ENCODE measurements at regions not wholly inside any gene's neighbourhood (a gene's known extent, or its start where the extent isn't known, plus 50 kb on each side); places are given as distances from the start of the nearest gene placed in this dataset.

DNA sequence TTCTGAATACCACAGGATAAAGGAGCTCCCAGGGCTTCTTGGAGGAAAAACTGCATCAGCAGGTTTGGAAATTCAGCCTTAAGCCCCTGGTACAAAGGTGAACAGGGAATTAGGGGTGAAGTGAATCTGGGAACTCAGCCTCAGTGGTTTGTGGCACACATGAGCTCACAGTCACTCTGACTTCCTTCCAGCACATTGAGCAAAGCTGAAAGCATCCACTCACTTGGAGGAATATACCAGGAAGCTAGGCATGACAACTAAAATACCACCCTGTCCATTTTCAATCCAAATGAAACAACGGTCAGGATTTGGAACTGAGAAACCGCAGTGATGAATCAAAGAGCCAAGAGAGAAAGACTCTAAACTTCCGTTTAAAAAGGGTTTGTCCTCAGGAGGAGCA lies 216.1 kb downstream of the ICOS start:
- TF ChIP-seq, protein P1, sequence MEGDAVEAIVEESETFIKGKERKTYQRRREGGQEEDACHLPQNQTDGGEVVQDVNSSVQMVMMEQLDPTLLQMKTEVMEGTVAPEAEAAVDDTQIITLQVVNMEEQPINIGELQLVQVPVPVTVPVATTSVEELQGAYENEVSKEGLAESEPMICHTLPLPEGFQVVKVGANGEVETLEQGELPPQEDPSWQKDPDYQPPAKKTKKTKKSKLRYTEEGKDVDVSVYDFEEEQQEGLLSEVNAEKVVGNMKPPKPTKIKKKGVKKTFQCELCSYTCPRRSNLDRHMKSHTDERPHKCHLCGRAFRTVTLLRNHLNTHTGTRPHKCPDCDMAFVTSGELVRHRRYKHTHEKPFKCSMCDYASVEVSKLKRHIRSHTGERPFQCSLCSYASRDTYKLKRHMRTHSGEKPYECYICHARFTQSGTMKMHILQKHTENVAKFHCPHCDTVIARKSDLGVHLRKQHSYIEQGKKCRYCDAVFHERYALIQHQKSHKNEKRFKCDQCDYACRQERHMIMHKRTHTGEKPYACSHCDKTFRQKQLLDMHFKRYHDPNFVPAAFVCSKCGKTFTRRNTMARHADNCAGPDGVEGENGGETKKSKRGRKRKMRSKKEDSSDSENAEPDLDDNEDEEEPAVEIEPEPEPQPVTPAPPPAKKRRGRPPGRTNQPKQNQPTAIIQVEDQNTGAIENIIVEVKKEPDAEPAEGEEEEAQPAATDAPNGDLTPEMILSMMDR (optimal IDR thresholded peaks at IDR 0.05 in 1 of 3, IDR thresholded peaks at IDR 0.05 in 1 of 3, conservative IDR thresholded peaks at IDR 0.05 in 1 of 3; ENCODE audit: extremely low read depth in 1 of 3, insufficient read depth in 2 of 3, low read length in 3 of 3), result no peak
- no peak for TF ChIP-seq EZH2 (IDR thresholded peaks at IDR 0.05; ENCODE audit: low read length)

Data from keratinocyte (primary cell).